ENCODE measurements at regions not wholly inside any gene's neighbourhood (a gene's known extent, or its start where the extent isn't known, plus 50 kb on each side); places are given as distances from the start of the nearest gene placed in this dataset.

- TF ChIP-seq CTCF (IDR thresholded peaks at IDR 0.05; ENCODE audit: low read length) (no peak), EZH2 (IDR thresholded peaks at IDR 0.05; ENCODE audit: borderline replicate concordance, low read length) (no peak)
These were observed 203.5 kb downstream of the RBM46 start for GRCh38 chr4:154984616-154985015.
